DLD1 (cell line): ENCODE measurements at regions not wholly inside any gene's neighbourhood (a gene's known extent, or its start where the extent isn't known, plus 50 kb on each side); places are given as distances from the start of the nearest gene placed in this dataset.
"Not testable (repeated sequence)": the region's sequence is repeated elsewhere in the genome, so short reads cannot be mapped to it uniquely, and the experiment has no call there.

Experiments used
- in situ Hi-C: cut with HindIII; loops from 2 replicates; pipeline ENCODE4 v1.10.0; 2017; ENCODE audit warnings: low sequenced_read_pairs

DNA sequence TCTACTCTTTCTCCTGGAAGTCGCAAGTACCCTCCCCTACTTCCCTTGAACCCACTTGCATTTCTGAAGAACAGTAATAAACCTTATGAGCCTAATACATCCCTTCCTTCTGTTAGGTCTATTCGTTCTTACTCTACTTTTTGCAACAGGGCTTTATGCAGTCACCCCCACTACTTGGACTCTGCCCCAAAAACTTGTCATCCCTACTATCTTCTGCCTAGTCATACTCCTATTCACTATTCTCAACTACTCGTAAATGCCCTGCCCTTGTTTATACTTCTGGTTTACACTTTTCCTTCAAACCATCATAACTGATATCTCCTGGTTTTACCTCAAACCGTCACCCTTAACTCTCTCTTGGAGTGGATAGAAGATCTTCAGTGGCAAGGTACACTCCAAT lies 55.2 kb upstream of the SLIT2 start:
- in situ Hi-C loops = no loop called here

DNA sequence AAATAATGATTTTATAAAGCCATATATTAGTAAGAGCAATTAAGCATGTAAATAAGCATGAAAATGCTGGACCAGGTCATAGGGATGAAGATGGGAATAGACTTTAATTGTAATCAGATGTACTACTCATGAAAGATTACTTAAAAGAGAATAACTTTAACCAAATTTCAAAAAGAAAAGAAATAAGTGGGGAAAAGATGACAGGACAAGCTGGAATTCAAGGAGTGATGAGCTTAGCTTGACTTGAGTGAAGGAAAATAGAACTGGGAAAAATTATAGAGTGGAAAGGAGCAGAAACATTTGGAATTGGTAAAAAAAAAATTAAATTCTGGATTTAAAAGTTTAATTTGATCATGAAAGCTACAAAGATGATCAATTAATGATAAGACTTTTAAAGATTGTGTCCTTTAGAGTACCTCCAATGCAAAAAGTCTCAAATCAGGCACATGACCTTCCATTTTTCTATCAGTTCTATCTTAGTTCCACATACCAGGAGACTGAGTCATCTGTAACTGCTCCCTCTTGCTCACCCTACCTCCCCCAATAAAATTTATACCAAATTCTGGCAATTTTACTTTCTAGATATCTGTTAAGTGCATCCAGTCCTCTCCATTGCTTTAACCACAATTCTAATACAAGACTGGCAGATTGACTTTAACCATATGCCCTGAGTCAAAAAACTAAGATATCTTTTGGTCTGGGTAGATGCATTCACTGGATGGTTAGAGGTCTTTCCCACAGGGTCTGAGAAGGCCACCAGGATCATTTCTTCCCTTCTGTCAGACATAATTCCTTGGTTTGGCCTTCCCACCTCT lies 56.4 kb upstream of the SLIT2 start:
- in situ Hi-C loops = no loop called here

DNA sequence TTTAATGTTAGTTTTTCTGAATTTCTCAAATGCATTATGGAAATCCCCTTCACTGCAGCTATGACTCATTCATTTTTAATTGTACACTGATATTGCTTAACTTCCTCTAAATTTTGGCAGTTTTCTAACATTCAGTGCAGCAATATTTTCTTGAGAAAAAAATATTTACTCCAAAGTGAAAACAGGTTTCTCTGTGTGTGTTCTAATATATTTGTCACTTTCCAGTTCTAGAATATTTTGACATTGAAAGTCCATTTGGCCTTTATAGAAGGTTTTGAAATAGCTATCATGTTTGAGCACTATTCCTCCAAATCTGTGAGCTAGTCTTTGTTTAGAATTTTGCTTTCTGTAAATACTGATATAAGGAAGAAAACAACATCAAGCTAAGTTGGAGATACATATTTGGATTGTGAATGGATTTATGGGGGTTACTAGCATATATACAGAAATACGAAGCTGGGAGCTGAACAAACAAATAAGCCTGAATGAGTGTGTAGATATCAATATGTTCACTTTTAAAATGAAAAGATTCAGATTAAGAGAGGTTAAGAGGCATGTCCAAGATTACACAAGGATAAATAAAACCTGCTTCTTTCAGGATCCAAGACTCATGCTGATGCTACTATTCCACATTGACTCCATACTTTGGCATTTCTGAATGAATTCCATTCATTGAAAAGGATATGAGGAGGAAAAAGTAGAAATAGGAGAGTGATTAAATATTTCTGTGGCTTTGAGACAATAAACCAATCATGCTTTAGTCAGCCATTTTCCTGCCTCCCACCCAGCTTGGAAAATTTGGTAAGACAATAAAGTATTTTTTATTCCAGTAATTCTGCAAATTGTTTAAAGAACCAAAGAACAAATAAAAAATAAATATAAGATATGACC lies 57.3 kb upstream of the SLIT2 start:
- in situ Hi-C loops = no loop called here

DNA sequence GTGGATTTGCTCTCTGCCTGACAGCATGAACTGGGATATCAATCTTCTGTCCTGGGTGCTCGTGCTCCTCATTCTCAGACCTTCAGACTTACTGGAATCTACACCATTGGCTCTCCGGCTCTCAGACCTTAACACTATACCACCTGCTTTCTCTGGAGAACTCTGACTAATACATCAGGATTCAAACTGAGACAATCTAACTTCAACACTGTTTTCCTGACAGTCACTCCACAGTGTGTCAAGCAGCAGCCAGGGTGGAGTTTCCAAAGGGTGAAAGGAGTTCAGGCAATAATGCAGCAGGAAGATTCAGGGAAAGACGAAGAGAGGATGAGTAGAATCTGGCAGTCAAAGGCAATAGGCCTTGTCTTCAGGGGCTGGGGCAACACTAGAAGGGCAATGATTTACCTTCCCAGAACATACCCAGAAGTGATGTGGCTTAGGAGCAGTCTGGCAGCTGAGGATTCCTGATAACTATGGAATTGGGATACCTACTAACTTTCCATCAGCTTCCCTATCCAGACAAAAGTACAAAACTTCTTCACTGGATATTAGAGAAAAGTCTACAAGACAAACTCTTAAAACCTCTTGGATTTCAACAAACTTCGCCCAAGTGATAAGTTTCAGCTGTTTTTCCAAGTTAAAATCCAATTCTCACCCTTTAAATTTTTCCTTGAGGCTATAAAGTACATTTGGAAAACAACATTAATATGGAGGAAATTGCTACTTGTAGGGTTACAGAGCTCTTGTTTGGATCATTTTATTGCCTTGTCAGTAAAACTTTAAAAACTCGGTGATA lies 58.4 kb upstream of the SLIT2 start:
- in situ Hi-C loops = no loop called here

DNA sequence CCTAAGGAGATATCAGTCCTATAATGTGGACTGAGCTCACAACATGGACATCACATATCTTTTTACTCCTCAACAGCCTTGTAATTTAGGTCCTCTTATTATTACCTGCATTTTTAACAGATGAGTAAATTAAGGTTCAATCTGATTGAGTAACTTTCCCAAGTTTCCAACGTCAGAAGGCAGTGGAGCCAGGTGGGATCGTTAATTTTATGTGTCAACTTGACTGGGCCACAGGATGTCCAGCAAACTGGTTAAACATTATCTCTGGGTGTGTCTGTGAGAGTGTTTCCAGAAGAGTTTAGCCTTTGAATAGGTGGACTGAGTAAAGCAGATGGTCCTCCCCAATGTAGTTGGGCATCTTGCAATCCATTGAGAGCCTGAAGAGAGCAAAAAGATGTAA lies 59.0 kb upstream of the SLIT2 start:
- in situ Hi-C loops = no loop called here

DNA sequence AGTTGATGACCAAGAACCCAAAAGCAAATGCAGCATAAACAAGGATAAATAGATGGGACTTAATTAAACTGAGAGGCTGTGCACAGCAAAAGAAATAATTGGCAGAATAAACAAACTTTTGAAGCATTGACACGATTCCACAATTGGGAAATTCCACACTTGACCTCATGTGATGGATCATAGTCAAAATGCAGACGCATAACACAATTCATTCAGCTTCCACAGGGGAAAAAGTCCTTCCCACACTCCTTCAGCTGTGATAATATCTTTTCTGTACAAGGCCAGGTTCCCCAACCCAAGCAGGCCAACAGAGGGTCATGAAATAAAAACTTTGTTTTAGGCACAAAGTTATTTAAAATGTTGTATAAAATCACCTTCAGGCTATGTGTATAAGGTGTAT lies 66.6 kb upstream of the SLIT2 start:
- in situ Hi-C loops = no loop called here

DNA sequence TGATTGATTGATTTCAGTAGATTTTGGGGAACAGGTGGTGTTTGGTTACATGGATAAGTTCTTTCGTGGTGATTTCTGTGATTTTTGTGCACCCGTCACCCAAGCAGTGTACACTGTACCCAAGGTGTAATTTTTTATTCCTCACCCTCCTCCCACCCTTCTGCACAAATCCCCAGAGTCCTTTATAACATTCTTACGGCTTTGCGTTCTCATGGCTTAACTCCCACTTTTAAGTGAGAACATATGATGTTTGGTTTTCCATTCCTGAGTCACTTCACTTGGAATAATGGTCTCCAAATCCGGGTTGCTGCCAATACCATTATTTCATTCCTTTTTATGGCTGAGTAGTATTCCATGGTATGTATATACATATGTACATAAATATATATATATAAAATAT lies 68.6 kb upstream of the SLIT2 start:
- in situ Hi-C loops = not testable (repeated sequence)

DNA sequence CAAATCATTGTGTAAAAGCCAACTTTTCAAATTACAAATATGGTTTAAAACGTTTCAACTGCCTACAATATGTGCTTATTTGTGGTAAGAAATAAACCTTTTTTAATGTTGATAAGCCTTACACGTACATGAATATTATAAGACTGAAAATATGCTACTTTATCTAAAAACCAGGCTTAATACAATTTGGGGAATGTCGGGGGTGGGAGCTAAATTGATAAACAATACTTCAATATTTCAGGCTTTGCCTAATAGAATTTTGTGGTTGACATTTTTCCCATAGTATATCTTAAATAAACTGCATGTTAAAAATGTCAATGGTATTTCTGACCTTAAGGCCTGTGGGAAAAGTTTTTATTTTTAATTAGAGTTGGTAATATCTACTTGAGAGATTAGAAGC lies 69.8 kb upstream of the SLIT2 start:
- in situ Hi-C loops = no loop called here

DNA sequence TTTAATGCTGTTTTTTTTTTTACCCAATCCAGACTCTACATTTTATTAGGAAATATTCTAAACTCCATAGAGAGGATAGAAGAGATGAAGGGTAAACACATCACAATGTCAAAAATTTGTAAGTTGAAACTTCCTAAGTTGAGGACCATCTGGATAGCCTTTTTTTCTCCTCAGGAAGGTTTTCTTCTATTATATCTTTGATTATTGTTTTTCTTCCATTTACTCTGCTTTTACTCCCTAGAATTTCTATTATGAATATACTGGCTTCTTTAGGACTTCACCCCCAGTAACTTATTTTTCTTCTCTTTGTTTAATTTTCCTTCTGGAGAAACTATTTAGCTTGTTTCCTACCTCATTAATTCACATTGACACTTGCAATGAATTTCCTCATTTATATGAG lies 71.2 kb upstream of the SLIT2 start:
- in situ Hi-C loops = no loop called here

DNA sequence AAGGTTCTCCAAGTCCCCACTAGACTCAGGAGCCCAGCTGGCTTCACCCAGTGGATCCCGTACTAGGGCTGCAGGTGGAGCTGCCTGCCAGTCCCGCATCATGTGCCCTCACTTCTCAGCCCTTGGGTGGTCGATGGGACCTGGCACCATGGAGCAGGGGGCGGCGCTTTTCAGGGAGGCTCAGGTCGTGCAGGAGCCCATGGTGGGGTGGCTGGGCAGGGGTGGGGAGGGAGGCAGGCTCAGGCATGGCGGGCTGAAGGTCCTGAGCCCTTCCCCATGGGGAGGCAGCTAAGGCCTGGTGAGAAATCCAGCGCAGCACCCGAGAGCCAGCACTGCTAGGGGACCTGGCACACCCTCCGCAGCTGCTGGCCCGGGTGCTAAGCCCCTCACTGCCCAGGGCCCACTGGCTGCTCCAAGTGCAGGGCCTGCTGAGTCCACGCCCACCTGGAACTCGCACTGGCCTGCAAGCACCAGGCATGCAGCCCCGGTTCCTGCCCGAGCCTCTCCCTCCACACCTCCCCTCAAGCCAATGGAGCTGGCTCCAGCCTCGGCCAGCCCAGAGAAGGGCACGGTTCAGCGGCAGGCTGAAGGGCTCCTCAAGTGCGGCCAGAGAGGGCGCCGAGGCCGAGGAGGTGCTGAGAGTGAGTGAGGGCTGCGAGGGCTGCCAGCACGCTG lies 72.7 kb upstream of the SLIT2 start:
- in situ Hi-C loops = no loop called here

DNA sequence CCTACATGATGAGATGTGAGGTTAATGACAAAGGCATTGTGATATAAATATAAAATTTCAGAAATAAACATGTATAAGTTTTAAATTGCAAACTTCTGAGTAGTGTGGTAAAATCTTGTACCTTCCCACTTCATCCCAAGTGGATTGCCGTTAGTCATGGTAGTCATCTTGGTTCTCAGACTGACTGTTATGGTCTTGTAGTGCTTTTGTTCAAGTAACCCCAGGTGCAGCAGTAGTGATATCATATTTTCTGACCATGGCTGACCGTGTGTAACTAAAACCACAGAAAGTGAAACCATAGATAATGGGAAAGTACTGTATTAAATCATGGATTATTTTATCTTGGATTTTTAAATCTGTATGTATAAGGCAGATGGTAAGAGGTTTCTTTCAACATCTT lies 74.8 kb upstream of the SLIT2 start:
- in situ Hi-C loops = no loop called here

DNA sequence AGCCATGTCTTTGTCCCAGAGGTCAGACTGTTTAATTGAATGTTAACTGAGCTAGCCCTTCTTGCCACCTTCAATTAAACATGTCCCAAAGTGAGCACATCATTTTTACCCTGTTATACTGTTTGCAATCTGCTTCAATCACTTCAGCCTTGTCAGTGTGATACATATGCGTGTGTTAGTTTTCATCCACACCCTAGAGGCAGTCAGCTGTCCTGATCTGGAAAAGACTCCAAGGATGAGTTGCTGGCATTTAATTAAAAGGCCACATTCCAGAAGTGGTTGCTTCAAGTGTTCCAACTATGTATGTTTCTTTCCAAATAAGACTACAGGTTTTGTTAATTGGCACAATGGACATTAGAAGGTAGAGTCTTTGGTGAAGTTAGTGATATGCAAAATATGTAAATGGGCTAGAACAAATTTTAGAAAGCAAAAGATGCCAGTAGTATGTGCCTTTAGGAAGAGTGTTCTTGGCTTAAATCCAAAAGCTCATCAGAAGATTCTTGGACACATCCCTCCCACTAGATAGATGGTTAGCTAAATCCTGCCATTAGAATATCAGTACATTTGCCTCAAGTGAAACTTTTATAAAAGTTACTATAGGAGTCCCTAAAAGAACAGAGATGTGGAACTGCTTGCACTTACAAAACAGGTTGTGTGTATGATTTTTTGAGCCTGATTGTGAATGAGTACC lies 79.5 kb upstream of the SLIT2 start:
- in situ Hi-C loops = no loop called here

DNA sequence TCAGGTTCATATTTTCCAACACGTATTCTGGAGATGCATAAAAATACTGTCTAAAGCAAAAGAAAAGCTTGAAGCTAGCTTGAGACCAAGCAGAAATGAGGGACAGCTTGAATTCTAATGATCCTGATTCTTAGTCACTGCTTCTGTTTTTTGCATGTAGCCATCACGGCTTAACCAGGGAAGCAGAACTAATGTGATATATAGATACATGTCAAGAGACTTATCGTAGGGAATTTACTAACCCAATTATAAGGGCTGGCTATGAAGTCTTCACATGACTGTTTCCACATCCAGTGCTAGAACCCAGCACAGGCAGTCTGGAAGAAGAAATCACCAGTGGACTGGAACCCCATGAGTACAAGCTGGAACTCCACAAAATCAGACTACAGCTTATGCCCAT lies 85.2 kb upstream of the SLIT2 start:
- in situ Hi-C loops = no loop called here

DNA sequence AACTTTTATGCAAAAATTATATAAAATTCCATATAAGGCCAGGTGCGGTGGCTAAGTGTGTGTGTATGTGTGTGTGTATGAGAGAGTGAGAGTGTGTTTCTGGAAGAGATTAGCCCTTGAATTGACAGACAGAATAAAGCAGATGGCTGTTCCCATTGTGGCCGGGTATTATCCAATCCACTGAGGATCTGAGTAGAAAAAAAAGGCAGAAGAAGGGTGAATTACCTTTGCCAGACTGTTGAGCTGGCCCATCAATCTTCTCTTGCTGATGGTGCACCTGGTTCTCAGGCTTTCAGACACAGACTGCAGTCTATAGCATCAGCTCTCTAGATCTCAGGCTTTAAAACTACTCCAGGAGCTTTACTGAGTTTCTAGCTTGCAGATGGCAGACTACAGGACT lies 92.2 kb upstream of the SLIT2 start:
- in situ Hi-C loops = no loop called here

DNA sequence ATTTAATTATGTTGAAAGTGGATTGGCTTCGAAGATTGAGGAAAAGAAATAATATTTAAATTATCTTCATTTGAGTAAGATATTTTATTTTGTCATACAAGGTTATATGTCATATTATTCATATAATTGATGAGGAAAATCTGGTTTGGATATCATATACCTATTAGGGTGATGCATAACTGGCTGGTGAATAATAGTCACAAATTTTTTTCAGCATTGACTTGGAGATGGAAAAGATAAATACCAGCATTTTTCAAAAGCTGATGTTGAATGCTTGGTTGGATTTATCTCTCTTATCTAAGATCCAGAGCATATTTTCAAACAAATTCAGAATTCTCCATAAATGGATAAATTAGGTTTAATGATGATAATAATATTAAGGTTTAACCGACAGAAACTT lies 93.5 kb upstream of the SLIT2 start:
- in situ Hi-C loops = no loop called here

DNA sequence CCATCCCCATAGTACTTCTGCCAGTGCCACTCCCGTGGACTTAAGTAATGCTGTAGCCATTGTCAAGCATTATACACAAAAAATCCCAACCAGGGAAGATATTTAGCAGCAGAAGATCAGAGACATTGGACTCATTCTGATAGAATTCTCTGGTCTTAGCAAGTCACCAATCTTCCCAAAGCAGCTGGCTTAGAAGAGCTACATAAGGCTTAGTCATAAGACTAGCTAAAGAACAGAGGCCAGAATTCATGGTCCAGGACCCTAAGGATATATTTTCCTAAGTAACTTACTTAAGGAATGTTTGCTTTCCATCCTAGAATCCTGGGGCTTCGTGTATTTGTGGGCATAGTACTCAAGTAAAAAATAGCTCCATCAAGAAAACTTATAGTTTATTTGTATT lies 100.3 kb upstream of the SLIT2 start:
- in situ Hi-C loops = no loop called here

DNA sequence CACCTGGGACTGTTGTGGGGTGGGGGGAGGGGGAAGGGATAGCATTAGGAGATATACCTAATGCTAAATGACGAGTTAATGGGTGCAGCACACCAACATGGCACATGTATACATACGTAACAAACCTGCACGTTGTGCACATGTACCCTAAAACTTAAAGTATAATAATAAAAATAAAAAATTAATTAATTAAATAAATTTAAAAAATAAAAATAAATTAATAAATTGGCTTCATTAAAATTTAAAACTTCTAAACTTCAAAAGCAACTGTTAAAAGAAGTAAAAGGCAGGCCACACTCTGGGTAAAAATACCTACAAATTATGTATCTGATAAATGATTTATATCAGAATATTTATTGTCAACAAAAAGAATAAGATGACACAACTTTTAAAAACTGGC lies 102.6 kb upstream of the SLIT2 start:
- in situ Hi-C loops = not testable (repeated sequence)

DNA sequence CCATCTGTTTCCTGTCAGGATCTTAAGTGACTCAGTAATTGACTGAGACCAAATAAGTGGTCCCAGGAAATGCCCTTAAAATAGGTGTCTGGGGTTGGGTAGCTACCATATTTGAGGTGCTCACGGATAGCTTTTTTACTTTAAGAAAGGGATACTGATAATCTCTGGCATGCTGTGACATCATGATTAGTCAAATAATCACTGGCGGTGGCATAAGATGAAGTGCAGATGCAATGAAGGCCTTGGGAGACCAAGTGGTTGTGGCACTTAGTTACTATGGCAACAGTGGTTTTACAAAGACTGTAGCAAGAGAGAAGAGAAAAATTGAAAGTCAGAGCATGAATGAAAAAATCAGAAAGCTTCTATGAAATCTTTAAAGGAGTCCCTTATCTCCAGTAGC lies 114.5 kb upstream of the SLIT2 start:
- in situ Hi-C loops = no loop called here

DNA sequence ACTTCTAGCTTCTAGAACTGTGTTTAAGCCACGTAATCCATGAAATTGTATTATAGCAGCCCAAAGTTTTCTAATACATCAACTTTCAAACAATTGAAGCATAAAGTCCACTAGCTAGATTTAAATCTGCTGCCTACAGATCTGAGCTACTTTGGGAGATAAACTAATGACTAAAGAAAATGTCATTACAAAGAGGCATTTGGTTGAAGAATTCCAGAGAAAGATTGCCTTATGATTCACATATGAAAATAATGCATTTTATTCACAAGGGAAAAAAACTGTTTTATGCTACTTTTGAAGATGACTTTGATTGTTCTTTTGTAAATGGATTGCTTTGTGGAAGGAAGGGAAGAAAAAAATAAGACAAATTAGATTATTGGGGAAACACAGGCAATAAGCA lies 124.1 kb upstream of the SLIT2 start:
- in situ Hi-C loops = no loop called here

DNA sequence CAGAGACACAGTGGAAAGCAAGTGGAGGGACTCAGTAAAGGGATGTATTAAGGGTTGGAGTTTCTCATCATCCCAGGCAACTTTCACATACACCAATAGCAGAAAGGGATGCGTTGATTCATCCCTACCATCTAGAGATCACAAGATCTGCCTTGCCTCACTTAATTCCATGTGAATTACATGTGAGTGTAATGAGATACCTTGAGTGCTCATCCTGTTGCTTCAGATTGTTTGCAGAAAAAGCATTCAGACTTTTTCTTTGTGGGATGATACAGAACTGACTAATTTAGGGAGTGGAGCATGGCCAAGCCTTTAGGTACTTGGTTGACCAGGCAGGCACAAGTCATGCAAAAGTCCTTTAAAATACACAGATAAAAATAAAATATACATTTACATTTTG lies 124.8 kb upstream of the SLIT2 start:
- in situ Hi-C loops = no loop called here
